ENCODE measurements at regions not wholly inside any gene's neighbourhood (a gene's known extent, or its start where the extent isn't known, plus 50 kb on each side); places are given as distances from the start of the nearest gene placed in this dataset.
A peak's percentile ranks its signal among the peaks of the same experiment; 100 is the strongest.

GRCh38 chr6:8195040-8195713 is 92.8 kb upstream of the EEF1E1 start:
- H3K36me3 ChIP-seq (ENCODE audit: control insufficient read depth, insufficient read depth, low read length): no peaks in the 10 kb centered on the region
- H3K4me3 ChIP-seq (ENCODE audit: extremely low read depth, insufficient read depth, low read length, poor library complexity, severe bottlenecking): no peak overlapping the region
- peaks cover 19% of the 10 kb centered on the region for H3K4me1 ChIP-seq (ENCODE audit: control insufficient read depth, insufficient read depth, low read length, poor library complexity, severe bottlenecking)
- no peaks in the 10 kb centered on the region for H3K9me3 ChIP-seq (ENCODE audit: control insufficient read depth, low read length)
- peak overlapping the region; percentile 88 for H3K27ac ChIP-seq (ENCODE audit: low read depth, low read length, severe bottlenecking)
- 83 to 100% methylated on average over 1 of the region's 3 CpGs for WGBS, 2 experiments (ENCODE audit: insufficient coverage in 2 of 2)

- peak overlapping the region; percentile 88 for H3K27ac ChIP-seq (ENCODE audit: low read depth, low read length, severe bottlenecking)
- no peak overlapping the region for H3K4me3 ChIP-seq (ENCODE audit: extremely low read depth, insufficient read depth, low read length, poor library complexity, severe bottlenecking)
- H3K9me3 ChIP-seq (ENCODE audit: control insufficient read depth, low read length): no peaks in the 10 kb centered on the region
- H3K36me3 ChIP-seq (ENCODE audit: control insufficient read depth, insufficient read depth, low read length): no peaks in the 10 kb centered on the region
- peaks cover 19% of the 10 kb centered on the region for H3K4me1 ChIP-seq (ENCODE audit: control insufficient read depth, insufficient read depth, low read length, poor library complexity, severe bottlenecking)
- 80% methylated on average over 1 of the region's 3 CpGs; no CpG with 5 or more reads in 1 of the 2 experiments for WGBS, 2 experiments (ENCODE audit: insufficient coverage in 2 of 2)
Observed at GRCh38 chr6:8194490-8194889, 92.1 kb upstream of the EEF1E1 start.

- Histone ChIP-seq H3K27ac (ENCODE audit: low read depth, low read length, severe bottlenecking) (peak overlapping the region; percentile 88), H3K9me3 (ENCODE audit: control insufficient read depth, low read length) (no peaks in the 10 kb centered on the region), H3K4me3 (ENCODE audit: extremely low read depth, insufficient read depth, low read length, poor library complexity, severe bottlenecking) (no peak overlapping the region), H3K4me1 (ENCODE audit: control insufficient read depth, insufficient read depth, low read length, poor library complexity, severe bottlenecking) (peaks cover 19% of the 10 kb centered on the region), H3K36me3 (ENCODE audit: control insufficient read depth, insufficient read depth, low read length) (no peaks in the 10 kb centered on the region)
- WGBS, 2 experiments (ENCODE audit: insufficient coverage in 2 of 2): no CpG with 5 or more reads among the region's 4 CpGs
Observed at GRCh38 chr6:8193541-8193940, 91.2 kb upstream of the EEF1E1 start.

- H3K27ac ChIP-seq (ENCODE audit: low read depth, low read length, severe bottlenecking): no peak overlapping the region
- H3K4me1 ChIP-seq (ENCODE audit: control insufficient read depth, insufficient read depth, low read length, poor library complexity, severe bottlenecking): peaks cover 19% of the 10 kb centered on the region
- no peak overlapping the region for H3K4me3 ChIP-seq (ENCODE audit: extremely low read depth, insufficient read depth, low read length, poor library complexity, severe bottlenecking)
- H3K36me3 ChIP-seq (ENCODE audit: control insufficient read depth, insufficient read depth, low read length): no peaks in the 10 kb centered on the region
- no peaks in the 10 kb centered on the region for H3K9me3 ChIP-seq (ENCODE audit: control insufficient read depth, low read length)
Observed at GRCh38 chr6:8192597-8192996, 90.2 kb upstream of the EEF1E1 start.

- peaks cover 19% of the 10 kb centered on the region for H3K4me1 ChIP-seq (ENCODE audit: control insufficient read depth, insufficient read depth, low read length, poor library complexity, severe bottlenecking)
- WGBS, 2 experiments (ENCODE audit: insufficient coverage in 2 of 2): 63 to 70% methylated on average over 3 to 4 of the region's 5 CpGs
- no peaks in the 10 kb centered on the region for H3K36me3 ChIP-seq (ENCODE audit: control insufficient read depth, insufficient read depth, low read length)
- H3K4me3 ChIP-seq (ENCODE audit: extremely low read depth, insufficient read depth, low read length, poor library complexity, severe bottlenecking): no peak overlapping the region
- no peaks in the 10 kb centered on the region for H3K9me3 ChIP-seq (ENCODE audit: control insufficient read depth, low read length)
- H3K27ac ChIP-seq (ENCODE audit: low read depth, low read length, severe bottlenecking): no peak overlapping the region
Observed at GRCh38 chr6:8192067-8192466, 89.7 kb upstream of the EEF1E1 start.

GRCh38 chr6:8191629-8192028 is 89.3 kb upstream of the EEF1E1 start:
- H3K4me3 ChIP-seq (ENCODE audit: extremely low read depth, insufficient read depth, low read length, poor library complexity, severe bottlenecking): no peak overlapping the region
- no peak overlapping the region for H3K27ac ChIP-seq (ENCODE audit: low read depth, low read length, severe bottlenecking)
- no peaks in the 10 kb centered on the region for H3K36me3 ChIP-seq (ENCODE audit: control insufficient read depth, insufficient read depth, low read length)
- 85 to 100% methylated on average over 2 to 4 of the region's 7 CpGs for WGBS, 2 experiments (ENCODE audit: insufficient coverage in 2 of 2)
- peaks cover 19% of the 10 kb centered on the region for H3K4me1 ChIP-seq (ENCODE audit: control insufficient read depth, insufficient read depth, low read length, poor library complexity, severe bottlenecking)
- H3K9me3 ChIP-seq (ENCODE audit: control insufficient read depth, low read length): no peaks in the 10 kb centered on the region

- no peaks in the 10 kb centered on the region for H3K9me3 ChIP-seq (ENCODE audit: control insufficient read depth, low read length)
- WGBS, 2 experiments (ENCODE audit: insufficient coverage in 2 of 2): no CpG with 5 or more reads among the region's 2 CpGs
- H3K36me3 ChIP-seq (ENCODE audit: control insufficient read depth, insufficient read depth, low read length): no peaks in the 10 kb centered on the region
- no peak overlapping the region for H3K27ac ChIP-seq (ENCODE audit: low read depth, low read length, severe bottlenecking)
- H3K4me3 ChIP-seq (ENCODE audit: extremely low read depth, insufficient read depth, low read length, poor library complexity, severe bottlenecking): no peak overlapping the region
- H3K4me1 ChIP-seq (ENCODE audit: control insufficient read depth, insufficient read depth, low read length, poor library complexity, severe bottlenecking): peaks cover 20% of the 10 kb centered on the region
Observed at GRCh38 chr6:8187209-8187608, 84.9 kb upstream of the EEF1E1 start.

- H3K4me3 ChIP-seq (ENCODE audit: extremely low read depth, insufficient read depth, low read length, poor library complexity, severe bottlenecking): no peak overlapping the region
- WGBS, 2 experiments (ENCODE audit: insufficient coverage in 2 of 2): 73 to 82% methylated on average over 7 to 8 of the region's 9 CpGs
- peak overlapping the region; percentile 66 for H3K27ac ChIP-seq (ENCODE audit: low read depth, low read length, severe bottlenecking)
- H3K4me1 ChIP-seq (ENCODE audit: control insufficient read depth, insufficient read depth, low read length, poor library complexity, severe bottlenecking): peaks cover 51% of the 10 kb centered on the region
- H3K36me3 ChIP-seq (ENCODE audit: control insufficient read depth, insufficient read depth, low read length): no peaks in the 10 kb centered on the region
- no peaks in the 10 kb centered on the region for H3K9me3 ChIP-seq (ENCODE audit: control insufficient read depth, low read length)
Observed at GRCh38 chr6:8182902-8183665, 80.7 kb upstream of the EEF1E1 start.

GRCh38 chr6:8181951-8182845 is 79.8 kb upstream of the EEF1E1 start:
- 73 to 78% methylated on average over 8 to 9 of the region's 10 CpGs for WGBS, 2 experiments (ENCODE audit: insufficient coverage in 2 of 2)
- Histone ChIP-seq H3K4me3 (ENCODE audit: extremely low read depth, insufficient read depth, low read length, poor library complexity, severe bottlenecking) (no peak overlapping the region), H3K27ac (ENCODE audit: low read depth, low read length, severe bottlenecking) (peak overlapping the region; percentile 76), H3K9me3 (ENCODE audit: control insufficient read depth, low read length) (no peaks in the 10 kb centered on the region), H3K36me3 (ENCODE audit: control insufficient read depth, insufficient read depth, low read length) (no peaks in the 10 kb centered on the region), H3K4me1 (ENCODE audit: control insufficient read depth, insufficient read depth, low read length, poor library complexity, severe bottlenecking) (peaks cover 59% of the 10 kb centered on the region)

GRCh38 chr6:8181160-8181881 is 79.0 kb upstream of the EEF1E1 start:
- Histone ChIP-seq H3K4me3 (ENCODE audit: extremely low read depth, insufficient read depth, low read length, poor library complexity, severe bottlenecking) (no peak overlapping the region), H3K27ac (ENCODE audit: low read depth, low read length, severe bottlenecking) (peak overlapping the region; percentile 91), H3K4me1 (ENCODE audit: control insufficient read depth, insufficient read depth, low read length, poor library complexity, severe bottlenecking) (peaks cover 59% of the 10 kb centered on the region), H3K36me3 (ENCODE audit: control insufficient read depth, insufficient read depth, low read length) (no peaks in the 10 kb centered on the region), H3K9me3 (ENCODE audit: control insufficient read depth, low read length) (no peaks in the 10 kb centered on the region)
- 83 to 93% methylated on average over 1 to 2 of the region's 2 CpGs for WGBS, 2 experiments (ENCODE audit: insufficient coverage in 2 of 2)
